ENCODE measurements at regions not wholly inside any gene's neighbourhood (a gene's known extent, or its start where the extent isn't known, plus 50 kb on each side); places are given as distances from the start of the nearest gene placed in this dataset.

DNA sequence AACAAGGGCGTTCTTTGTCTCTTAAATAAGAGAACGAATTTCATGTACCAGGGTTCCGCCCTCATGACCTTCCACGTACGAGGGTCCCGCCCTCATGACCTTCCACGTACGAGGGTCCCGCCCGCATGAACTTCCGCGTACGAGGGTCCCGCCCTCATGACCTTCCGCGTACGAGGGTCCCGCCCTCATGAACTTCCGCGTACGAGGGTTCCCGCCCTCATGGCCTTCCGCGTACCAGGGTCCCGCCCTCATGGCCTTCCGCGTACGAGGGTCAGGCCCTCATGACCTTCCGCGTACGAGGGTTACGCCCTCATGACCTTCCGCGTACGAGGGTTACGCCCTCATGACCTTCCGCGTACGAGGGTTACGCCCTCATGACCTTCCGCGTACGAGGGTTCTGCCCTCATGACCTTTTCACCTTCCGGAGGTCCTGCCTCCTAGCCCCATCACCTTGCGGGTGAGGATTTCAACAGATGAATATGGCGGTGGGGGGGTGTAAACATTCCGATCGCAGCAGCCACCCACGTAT, 273.9 kb upstream of the ADAMTS16 start:
- Histone ChIP-seq H4K20me1 (ENCODE audit: insufficient read depth, low read length) (no peaks in the 10 kb centered on the region), H2AFZ (ENCODE audit: low read length) (no peak overlapping the region), H3K79me2 (ENCODE audit: insufficient read depth, low read depth, low read length) (no peaks in the 10 kb centered on the region), H3K4me1 (ENCODE audit: insufficient read depth, low read length, poor library complexity, severe bottlenecking) (no peaks in the 10 kb centered on the region), H3K4me2 (ENCODE audit: low read length) (no peak overlapping the region), H3K36me3 (ENCODE audit: insufficient read depth, low read length) (no peaks in the 10 kb centered on the region), H3K27ac (ENCODE audit: low read depth, low read length, poor library complexity, severe bottlenecking) (no peak overlapping the region), H3K4me3 (ENCODE audit: low read depth, low read length, poor library complexity, severe bottlenecking) (no peak overlapping the region), H3K9me3 (ENCODE audit: low read length) (no peaks in the 10 kb centered on the region), H3K9me2 (ENCODE audit: insufficient read depth, low read length) (no peaks in the 10 kb centered on the region)
- TF ChIP-seq CTCF (conservative IDR thresholded peaks at IDR 0.05; ENCODE audit: low read length) (no peak), EZH2phosphoT487 (IDR thresholded peaks at IDR 0.05; ENCODE audit: borderline replicate concordance, low read depth, low read length) (no peak)
- CTCF ChIA-PET (ENCODE audit: unreplicated experiment), result no interaction called here
- intact Hi-C loops (cut with micrococcal nuclease; ENCODE audit: unreplicated experiment), result loop anchor here (5.0 kb wide), 2 partner anchors 76 to 551 kb away; no protein-coding TSS in a partner anchor
- POLR2A ChIA-PET, result no interaction called here
- no peak for DNase-seq (ENCODE audit: low spot score)
- no TSS peak for BruUV-seq (replicated peaks)

- Histone ChIP-seq H3K4me1 (ENCODE audit: insufficient read depth, low read length, poor library complexity, severe bottlenecking) (no peaks in the 10 kb centered on the region), H3K4me2 (ENCODE audit: low read length) (no peak overlapping the region), H3K9me2 (ENCODE audit: insufficient read depth, low read length) (no peaks in the 10 kb centered on the region), H3K27ac (ENCODE audit: low read depth, low read length, poor library complexity, severe bottlenecking) (no peak overlapping the region), H3K36me3 (ENCODE audit: insufficient read depth, low read length) (no peaks in the 10 kb centered on the region), H3K9me3 (ENCODE audit: low read length) (no peaks in the 10 kb centered on the region), H2AFZ (ENCODE audit: low read length) (no peak overlapping the region), H3K4me3 (ENCODE audit: low read depth, low read length, poor library complexity, severe bottlenecking) (no peak overlapping the region), H4K20me1 (ENCODE audit: insufficient read depth, low read length) (no peaks in the 10 kb centered on the region), H3K79me2 (ENCODE audit: insufficient read depth, low read depth, low read length) (no peaks in the 10 kb centered on the region)
- no peak for TF ChIP-seq CTCF (conservative IDR thresholded peaks at IDR 0.05; ENCODE audit: low read length)
- TF ChIP-seq EZH2phosphoT487 (IDR thresholded peaks at IDR 0.05; ENCODE audit: borderline replicate concordance, low read depth, low read length), result no peak
- no TSS peak for BruUV-seq (replicated peaks)
- DNase-seq (ENCODE audit: low spot score), result no peak
- POLR2A ChIA-PET, result no interaction called here
- CTCF ChIA-PET (ENCODE audit: unreplicated experiment), result no interaction called here
- intact Hi-C loops (cut with micrococcal nuclease; ENCODE audit: unreplicated experiment), result loop anchor here (5.0 kb wide), 2 partner anchors 75 to 550 kb away; no protein-coding TSS in a partner anchor
Measured at GRCh38 chr5:4866817-4867216, 273.3 kb upstream of the ADAMTS16 start.

DNA sequence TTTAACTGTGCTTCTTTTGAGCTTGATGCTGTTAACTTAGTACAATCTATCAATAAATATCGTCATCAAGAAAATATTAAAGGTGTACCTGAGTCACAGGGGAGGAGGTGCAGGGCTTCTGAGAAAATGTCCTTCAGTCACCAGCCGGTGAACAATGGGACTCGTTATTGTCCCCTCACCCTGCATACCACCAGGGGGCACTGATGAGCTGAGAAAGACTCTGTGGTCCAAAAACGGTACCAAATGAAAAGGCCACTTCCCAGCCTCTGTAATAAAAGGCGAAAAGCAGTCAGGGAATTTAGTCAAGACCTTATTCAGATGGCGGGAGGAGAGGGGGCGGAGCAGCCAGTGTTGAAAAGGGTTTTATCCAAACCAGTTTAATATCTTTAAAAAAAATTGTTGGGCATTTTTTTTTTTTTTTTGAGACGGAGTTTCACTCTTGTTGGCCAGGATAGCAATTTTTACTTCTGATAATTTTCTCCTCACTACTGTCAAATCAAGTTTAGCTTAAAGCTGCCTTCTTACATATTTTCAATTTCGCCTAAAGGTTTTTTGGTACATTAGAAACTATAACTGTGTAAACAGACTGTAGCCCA, 271.9 kb upstream of the ADAMTS16 start:
- Histone ChIP-seq H3K4me1 (ENCODE audit: insufficient read depth, low read length, poor library complexity, severe bottlenecking) (no peaks in the 10 kb centered on the region), H2AFZ (ENCODE audit: low read length) (no peak overlapping the region), H3K36me3 (ENCODE audit: insufficient read depth, low read length) (no peaks in the 10 kb centered on the region), H3K9me2 (ENCODE audit: insufficient read depth, low read length) (no peaks in the 10 kb centered on the region), H3K79me2 (ENCODE audit: insufficient read depth, low read depth, low read length) (no peaks in the 10 kb centered on the region), H3K4me2 (ENCODE audit: low read length) (no peak overlapping the region), H3K9me3 (ENCODE audit: low read length) (no peaks in the 10 kb centered on the region), H3K4me3 (ENCODE audit: low read depth, low read length, poor library complexity, severe bottlenecking) (no peak overlapping the region), H4K20me1 (ENCODE audit: insufficient read depth, low read length) (no peaks in the 10 kb centered on the region), H3K27ac (ENCODE audit: low read depth, low read length, poor library complexity, severe bottlenecking) (no peak overlapping the region)
- intact Hi-C loops (cut with micrococcal nuclease; ENCODE audit: unreplicated experiment), result loop anchor here (5.0 kb wide), 2 partner anchors 74 to 549 kb away; no protein-coding TSS in a partner anchor
- DNase-seq (ENCODE audit: low spot score), result peak; percentile 47
- CTCF ChIA-PET (ENCODE audit: unreplicated experiment), result interaction anchor here (0.7 kb wide), 1 partner anchor 1528 kb away, joined by 5 read pairs; no protein-coding TSS in a partner anchor
- TF ChIP-seq CTCF (conservative IDR thresholded peaks at IDR 0.05; ENCODE audit: low read length), result peak; percentile 94
- TF ChIP-seq EZH2phosphoT487 (IDR thresholded peaks at IDR 0.05; ENCODE audit: borderline replicate concordance, low read depth, low read length), result no peak
- POLR2A ChIA-PET, result no interaction called here
- no TSS peak for BruUV-seq (replicated peaks)

All from OCI-LY7 (cell line).